Renal cortical epithelial cell (primary cell): ENCODE measurements at regions not wholly inside any gene's neighbourhood (a gene's known extent, or its start where the extent isn't known, plus 50 kb on each side); places are given as distances from the start of the nearest gene placed in this dataset.

Experiments
- DNase-seq: peaks from one replicate; pipeline ENCODE4 v3.0.0-alpha.2; 2011; ENCODE audit warnings: low read depth

- DNase-seq = no peak
Observed at GRCh38 chr10:29068966-29069365, 219.9 kb upstream of the LYZL1 start.

DNA sequence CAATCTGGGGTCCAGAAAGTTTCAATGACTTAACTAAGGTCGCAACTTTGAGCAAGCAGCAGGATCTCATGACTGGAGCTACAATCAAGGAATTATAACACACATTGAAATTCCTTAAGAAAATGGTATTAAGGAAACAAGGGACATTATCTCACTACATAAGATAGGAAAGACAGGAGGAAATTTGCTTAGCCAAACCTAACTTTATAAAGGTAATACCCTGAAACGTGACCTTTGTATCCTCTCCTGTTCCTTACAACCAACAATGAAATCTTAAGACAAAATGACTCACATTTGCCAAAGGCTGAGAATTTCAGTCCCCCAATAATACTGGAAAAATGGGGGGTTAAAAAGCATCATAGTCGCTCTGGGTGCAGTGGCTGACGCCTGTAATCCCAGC, 218.9 kb upstream of the LYZL1 start:
- no peak for DNase-seq

DNA sequence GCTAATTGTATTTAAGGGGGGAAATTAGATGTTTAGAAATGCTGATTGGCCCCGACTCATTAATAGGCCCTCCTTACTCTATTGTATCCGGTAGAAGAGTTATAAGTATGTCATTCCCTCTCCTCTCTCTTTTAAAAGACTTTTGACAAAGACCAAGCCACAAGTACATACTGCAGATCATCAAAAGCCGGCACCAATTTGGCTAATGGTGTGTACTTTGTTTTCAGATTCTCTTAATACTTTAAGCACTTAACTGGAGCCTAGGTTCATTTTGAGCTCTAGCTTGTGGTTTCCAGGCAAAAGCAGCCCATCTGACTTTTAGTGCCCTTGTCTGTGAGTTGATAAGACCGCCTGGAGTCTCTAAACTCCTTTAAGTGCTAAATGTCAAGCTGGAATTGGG, 210.0 kb upstream of the LYZL1 start:
- no peak for DNase-seq

GRCh38 chr10:29081231-29081630, 207.6 kb upstream of the LYZL1 start:
- DNase-seq = no peak

- no peak for DNase-seq
Observed at GRCh38 chr10:29081951-29082685, 206.8 kb upstream of the LYZL1 start.

DNA sequence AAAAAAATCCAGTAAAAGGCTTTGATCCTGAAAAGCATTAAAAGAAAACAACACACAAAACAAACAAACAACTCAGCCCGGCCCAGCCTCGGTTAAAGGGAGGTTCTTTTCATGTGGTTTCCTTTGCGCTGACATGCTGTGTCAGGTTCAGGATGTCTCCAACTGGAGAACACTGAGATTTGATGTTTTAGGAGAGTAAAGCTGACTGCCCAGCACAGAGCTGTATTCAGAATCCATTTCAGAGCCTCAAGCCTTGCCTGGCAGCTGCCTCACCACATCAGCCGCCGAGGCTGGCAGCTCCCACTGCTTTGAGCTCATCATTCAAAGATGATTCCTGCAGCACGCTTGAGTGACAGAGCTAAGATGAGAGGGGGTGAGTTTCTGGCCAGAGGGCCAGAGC, 205.8 kb upstream of the LYZL1 start:
- no peak for DNase-seq

DNA sequence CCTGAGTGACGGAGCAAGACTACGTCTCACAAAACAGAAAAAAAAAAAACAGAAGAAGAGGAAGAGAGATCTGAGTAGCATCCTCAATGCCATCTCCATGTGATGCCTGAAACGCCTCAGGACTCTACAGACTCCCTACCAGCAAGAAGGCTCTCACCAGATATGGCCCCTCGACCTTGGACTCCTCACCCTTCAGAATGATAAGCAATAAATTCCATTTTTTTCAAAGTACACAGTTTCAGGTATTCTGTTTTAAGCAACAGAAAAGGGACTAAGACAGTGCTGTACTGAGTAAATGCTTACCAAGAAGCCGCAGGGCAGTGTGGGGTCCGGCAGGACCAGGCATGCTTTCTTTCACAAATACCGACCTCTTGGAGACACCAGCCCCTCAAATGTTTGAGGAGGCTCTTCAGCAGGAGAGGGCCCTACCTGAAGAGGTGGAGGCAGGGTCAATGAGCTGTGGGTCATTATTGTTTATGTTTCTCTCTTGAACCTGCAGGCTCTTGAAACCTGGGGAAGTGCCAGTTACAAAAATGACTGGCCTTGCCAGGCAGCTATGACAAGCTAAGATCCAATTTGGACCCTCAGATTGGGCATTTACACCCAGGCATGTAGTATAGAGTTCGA, 204.1 kb upstream of the LYZL1 start:
- no peak for DNase-seq

DNA sequence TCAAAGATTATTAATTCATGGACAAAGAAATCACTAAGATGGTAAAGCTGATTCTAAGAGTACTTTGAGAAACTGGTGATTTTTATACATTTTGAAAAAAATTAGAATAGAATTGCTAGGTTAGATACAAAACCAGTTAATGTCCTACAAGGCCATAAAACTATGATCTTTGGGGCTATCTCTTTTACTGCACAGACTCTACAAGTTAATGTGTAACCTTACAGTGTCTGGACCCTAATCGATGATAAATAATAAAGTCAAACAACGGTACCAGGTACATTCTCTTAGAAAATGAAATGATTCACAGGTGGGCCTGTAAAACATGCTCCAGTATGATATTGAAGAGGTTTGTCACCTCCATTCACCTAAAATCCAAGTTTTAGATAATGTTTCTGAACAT, 199.8 kb upstream of the LYZL1 start:
- DNase-seq = no peak

DNA sequence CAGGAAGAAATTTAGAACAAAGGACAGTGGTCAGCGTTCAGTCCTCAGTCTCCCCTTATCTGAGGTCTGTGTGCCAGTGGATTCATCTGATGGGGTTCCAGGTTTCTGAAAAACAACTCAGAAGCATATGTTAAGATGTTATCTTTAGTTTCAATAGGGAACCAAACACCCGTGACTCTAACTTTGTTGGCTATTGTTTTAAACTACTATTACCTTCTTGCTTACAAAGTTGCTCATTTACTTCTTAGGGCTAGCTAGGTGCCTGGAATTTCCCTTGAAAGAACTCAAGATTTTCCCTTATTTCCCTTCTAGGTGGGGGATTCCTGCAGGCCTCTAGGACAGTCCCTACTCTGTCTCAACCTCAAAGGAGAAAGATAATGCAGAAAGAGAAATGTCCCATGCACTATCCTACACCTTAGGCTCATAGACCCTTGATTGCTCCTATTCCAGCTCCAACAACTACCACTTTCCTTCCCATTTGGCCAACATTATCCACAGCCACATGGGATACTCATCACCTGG, 192.5 kb upstream of the LYZL1 start:
- no peak for DNase-seq

GRCh38 chr10:29098423-29098822, 190.4 kb upstream of the LYZL1 start:
- DNase-seq = no peak

DNA sequence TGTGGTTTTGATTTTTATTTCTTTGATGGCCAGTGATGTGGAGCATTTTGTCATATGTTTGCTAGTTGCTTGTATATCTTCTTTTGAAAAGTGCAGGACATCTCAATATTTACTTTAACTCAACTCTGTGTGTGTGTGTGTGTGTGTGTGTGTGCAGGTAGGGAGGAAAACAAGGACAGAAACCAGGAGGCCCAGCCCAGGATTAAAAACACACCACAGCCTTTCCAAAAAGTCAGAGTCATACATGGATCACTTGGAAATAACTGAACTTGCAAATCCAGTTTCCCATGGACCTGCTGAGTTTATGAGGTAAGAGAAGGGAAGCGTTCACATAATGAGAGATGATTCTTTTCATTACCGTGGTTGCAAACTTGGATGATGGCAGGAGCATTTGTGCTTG, 189.9 kb upstream of the LYZL1 start:
- no peak for DNase-seq

- DNase-seq = no peak
Observed at GRCh38 chr10:29099415-29099814, 189.5 kb upstream of the LYZL1 start.

- no peak for DNase-seq
Observed at GRCh38 chr10:29100505-29100904, 188.4 kb upstream of the LYZL1 start.

GRCh38 chr10:29102233-29102632, 186.6 kb upstream of the LYZL1 start:
- peak; percentile 4 for DNase-seq

DNA sequence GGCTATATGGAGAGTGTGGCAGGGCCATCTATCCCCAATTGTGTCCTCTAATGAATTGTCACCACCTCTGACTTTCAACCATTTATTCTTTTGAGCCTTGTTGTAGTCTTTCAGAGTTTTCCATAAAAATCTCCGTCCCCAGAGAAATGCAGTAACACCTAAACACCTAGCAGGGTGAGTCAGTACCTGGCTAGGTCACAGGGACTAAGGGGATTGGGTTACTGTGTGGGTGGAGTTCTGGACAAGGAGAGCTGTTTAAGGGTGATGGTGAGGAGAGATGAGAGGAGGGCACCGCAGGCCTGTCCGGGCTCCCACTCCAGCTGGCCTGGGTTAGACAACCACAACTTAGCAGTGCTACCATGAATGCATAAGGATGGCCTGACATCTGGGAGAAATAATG, 186.2 kb upstream of the LYZL1 start:
- no peak for DNase-seq

- no peak for DNase-seq
Observed at GRCh38 chr10:29104661-29105399, 184.0 kb upstream of the LYZL1 start.

DNA sequence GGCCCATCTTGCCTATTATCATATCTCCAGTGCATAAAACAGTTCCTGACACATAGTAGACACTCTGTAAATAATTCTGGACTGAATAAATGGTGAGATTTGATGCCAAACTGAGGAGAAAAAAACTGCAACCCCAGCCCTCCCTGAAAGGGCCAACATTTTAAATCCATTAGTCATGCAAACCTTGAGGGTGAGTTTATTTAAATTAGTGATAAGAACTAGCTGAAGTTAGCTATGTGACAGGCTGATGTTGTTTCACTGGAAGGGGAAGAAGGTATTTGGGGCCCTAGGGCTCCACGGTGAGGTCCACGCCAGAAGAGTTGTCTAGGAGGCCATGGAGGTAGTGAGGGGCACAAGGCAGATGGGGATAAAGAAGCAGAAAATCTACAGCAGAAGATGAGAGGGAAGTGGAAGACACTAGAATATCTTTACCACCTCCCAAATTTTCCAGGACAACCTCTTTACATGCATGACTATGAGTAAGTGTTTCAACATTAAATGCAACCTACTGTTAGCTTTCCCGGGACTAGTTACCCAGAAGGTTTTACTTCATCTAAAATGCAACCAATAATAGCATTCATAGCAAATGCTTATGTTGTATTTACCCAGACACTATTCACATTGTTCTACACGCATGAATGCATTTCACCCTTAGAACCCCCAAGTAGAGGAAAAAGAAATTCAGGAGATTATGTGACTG, 183.2 kb upstream of the LYZL1 start:
- peak; percentile 84 for DNase-seq

DNA sequence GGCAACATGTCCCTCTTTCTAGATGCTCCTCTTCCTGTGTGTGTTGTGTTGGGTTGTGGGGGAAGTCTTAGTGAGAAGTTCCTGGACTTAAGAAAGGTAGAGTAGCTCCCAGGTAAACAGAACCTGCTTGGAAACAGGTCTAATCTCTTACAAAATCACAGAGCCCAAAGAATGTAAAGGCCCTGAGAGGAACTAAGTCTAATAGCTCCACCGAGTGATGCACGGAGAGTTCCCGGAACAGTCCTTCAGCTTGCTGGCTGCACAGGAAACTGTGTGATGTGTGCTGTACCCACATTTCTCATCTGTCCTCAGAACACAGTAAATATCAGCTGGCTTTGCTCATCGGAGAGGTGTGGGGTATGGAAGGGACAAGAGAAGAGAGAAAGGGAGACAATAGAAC, 182.6 kb upstream of the LYZL1 start:
- peak; percentile 24 for DNase-seq

- no peak for DNase-seq
Observed at GRCh38 chr10:29107866-29108498, 180.9 kb upstream of the LYZL1 start.

DNA sequence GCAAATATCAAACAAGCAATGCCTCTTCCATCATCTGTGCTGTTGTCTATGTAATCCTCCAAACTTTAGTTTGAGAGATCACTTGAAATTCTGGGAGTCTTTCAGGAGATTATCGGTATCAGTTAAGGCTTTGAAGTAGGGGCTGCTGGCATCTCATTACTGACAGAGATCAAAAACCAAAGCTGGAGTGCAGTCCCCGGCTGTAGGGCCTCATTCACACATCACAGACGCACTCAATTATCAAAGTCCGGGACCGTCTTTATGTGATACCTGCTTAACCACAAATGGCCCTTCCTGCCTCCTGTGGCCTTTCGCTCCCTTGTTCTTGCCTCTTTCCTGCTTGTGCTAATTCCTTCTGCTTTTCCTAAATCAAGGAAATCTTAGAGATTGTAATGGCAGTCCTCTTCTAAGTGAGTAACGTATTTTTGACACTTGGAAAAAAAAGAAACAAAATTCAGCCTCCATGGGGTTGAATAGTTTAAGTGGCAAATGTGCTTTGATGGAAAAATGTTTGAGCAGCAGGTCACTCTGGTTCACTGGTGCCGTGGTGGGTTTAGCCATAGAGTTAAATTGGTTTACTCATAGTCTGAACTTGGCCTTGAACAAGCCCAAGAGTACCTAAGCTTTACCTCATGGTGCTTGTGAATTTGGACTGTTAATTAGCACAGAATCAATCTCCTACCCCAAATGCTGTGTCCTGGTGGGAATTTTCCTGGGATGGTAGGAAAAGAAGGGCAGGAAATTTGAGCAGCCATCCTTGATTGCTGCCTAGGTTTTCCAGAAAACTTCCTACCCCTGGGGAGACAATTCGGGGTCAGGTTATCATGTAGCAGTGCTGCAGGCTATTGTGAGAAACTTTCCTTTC, 178.9 kb upstream of the LYZL1 start:
- no peak for DNase-seq
